ENCODE measurements at regions not wholly inside any gene's neighbourhood (a gene's known extent, or its start where the extent isn't known, plus 50 kb on each side); places are given as distances from the start of the nearest gene placed in this dataset.

DNA sequence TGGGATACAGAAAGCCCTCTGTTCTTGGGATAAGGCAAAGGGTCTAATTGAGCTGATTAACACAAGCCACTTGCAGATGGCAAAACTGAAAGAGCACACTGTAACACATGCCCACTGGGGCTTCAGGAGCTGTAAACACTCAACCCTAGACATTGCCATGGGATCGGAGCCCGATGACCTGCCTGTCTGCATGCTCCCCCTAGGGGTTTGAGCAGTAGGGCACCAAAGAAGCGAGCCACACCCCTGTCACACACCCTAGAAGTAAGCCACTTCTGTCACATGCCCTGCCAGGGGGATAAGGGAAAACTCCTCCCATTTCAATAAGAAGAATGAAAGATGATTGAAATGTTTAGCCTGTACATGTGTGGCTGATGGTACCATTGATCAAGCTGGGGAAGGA is 81.3 kb upstream of the IRX6 start:
- no peak for DNase-seq

GRCh38 chr16:55248058-55248457 is 75.9 kb upstream of the IRX6 start:
- DNase-seq: no peak

DNA sequence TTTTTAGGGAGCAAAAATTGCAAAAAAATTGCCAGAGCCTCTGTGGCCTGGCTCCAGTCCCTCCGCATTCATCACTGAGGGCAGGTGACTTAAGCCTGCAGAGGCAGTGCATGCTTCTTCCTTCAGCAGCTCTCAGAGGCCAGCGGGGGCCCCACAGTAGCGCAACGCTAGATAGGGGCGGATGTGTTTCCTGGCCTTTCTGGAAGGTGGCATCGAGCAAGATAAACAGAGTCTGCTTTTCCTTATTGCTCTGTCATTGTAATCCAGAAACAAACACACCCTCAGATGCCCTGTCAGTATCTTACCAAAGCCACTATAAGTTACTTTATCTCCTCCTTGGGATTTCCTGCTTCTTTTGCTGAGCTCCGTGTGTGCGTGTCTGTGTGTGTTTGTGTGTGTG is 75.5 kb upstream of the IRX6 start:
- DNase-seq: no peak

DNA sequence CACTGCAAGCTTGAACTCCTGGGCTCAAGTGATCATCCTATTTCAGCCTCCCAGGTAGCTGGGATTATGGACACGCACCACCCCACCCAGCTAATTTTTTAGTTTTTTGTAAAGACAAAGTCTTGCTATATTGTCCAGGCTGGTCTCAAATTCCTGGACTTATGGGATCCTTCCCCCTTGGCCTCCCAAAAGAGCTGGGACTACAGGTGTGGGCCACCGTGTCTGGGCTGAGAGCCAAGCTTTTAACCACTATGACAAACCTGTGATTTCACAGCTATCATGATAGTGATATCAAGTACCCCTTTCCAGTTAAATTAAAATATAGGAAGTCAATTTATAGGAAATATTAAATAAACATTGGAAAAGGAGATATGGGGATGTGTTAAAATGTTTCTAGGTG is 74.6 kb upstream of the IRX6 start:
- no peak for DNase-seq

GRCh38 chr16:55249936-55250335 is 74.1 kb upstream of the IRX6 start:
- DNase-seq: no peak

- no peak for DNase-seq
These were observed 73.3 kb upstream of the IRX6 start for GRCh38 chr16:55250701-55251100.

DNA sequence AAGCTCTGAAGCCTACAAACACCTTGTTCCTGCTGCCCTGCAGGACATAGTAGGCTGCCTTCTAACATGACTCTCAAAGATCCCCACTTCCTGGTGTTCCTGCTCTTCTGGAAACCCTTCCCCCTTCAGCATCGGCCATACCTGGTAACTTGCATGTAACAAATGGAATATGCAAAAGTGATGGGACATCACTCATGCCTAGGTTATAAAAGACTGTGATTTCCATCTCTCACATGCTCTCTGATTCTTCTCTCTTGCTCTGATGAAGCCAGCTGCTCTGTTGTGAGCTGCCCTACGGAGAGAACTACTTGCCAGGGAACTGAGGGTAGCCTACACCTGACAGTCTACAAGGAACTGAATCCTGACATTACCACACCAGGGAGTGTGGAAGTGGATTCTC is 72.9 kb upstream of the IRX6 start:
- no peak for DNase-seq

DNA sequence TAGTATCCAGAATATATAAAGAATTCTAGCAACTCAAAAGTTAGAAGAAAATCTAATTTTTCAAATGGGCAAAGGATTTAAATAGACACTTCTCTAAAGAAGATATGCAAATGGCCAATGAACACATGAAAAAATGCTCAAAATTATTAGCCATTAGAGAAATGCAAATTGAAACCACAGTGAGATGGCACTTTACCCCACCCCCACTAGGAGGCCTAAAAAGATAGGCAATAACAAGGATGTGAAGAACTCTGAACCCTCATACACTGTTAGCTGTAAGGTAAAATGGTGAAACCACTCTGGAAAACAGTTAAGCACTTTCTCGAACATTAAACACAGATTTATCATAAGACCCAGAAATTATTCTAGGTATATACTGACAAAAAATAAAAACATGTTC is 71.4 kb upstream of the IRX6 start:
- DNase-seq: no peak

DNA sequence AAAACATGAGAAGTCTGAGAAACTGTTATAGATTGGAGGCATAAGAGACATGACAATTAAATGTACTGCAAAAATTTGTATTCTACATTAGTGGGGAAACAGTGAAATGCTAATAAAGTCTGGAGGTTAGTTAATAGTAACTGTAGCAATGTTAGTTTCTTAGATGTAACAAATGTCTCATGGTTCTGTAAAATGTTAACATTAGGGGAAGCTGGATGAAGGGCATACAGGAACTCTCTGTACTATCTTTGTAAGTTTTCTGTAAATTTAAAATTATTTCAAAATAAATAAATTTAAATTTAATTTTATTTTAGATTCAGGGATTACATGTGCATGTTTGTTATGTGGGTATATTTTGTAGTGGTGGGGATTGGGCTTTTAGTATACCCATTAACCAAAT is 70.0 kb upstream of the IRX6 start:
- no peak for DNase-seq

DNA sequence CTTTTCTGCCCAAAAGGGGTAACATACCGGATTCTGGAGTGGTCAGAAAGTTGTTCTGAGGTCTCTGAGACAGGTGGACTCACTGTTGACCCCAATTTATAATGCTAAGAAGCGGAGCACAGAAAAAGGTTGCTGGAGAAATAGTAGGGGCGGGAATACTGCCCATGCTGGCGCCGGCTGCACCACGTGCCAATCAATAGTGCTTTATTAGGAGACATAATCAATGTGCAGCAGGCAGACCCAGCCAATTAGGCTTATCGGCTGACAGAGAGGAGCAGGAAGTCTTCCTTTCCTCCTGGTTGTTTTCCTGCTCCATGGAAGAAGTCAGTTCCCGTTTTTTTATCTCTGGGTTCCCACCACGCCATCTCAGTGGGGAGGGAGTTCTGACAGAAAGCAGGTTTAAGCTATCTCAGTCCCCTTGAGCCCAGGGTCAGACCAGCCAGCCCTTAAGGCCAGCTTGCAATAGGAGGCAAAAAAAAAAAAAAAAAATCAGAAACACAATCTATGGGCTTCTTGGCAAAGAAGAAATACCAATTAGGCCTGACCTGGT is 68.2 kb upstream of the IRX6 start:
- DNase-seq: no peak

DNA sequence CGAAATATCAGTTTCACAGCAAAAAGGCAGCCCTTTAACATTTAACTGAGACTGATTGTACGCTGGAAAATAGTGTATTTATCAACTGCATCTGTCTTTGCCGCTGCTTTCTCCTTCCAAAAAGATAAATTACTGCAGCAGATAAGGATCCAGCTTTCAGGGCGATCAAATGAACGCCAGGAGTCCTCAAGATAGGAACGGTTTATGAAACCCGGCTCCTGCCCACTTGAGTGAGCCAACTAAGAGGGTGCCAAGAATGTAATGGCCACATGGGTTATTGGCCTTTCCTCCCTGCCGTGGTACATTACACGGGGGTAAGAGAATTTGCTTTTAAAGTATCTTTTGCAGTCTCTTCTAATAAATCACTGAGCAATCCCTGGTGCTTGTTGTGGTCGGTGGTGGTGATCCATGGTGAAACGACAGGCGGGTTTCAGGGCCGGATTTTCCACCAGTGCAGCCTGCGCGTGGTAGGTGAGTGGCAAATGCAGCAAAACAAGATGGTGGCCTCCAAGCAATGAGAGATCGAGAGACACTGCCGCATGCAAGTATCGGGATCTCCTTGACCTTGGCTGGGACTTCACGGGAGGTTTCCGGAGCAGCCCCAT is 67.5 kb upstream of the IRX6 start:
- no peak for DNase-seq

GRCh38 chr16:55257966-55258613 is 65.9 kb upstream of the IRX6 start:
- peak in 1 of 2 experiments; percentile 32 for DNase-seq

DNA sequence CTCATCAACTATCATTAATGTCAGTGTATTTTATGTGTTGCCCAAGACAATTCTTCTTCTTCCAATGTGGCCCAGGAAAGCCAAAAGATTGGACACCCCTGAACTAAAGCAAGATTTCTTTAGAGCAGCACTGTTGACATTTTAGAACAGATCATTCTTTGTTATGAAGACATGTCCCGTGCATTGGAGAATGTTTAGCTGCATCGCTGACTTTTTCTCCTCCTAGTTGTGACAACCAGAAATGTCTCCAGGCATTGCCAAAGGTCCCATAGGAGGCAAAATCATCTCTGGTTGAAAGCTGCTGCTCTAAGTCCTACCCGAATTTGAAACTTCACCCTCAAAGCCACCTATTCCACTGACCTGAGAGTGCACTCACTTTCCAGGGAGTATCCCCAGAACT is 62.7 kb upstream of the IRX6 start:
- no peak for DNase-seq

- DNase-seq: no peak
These were observed 60.4 kb upstream of the IRX6 start for GRCh38 chr16:55263271-55264250.

DNA sequence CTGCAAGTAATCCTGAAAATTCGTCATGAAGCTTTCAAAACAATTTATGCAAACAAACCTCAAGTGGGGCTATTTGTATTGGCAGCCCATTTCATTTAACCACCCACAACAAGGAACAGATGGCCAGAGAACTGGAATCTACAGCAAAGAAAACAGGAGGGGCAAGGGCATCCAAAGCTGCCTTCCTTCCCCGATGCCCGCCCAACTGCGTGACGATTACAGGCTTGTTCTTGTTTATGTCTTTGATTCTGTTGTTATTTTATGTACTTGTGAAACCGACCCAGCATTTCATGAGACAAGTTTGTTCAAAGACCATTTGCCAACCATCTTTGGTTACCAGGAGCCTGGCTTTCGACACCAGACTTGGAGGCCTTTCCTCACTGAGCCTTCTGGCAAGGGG is 59.1 kb upstream of the IRX6 start:
- no peak for DNase-seq

DNA sequence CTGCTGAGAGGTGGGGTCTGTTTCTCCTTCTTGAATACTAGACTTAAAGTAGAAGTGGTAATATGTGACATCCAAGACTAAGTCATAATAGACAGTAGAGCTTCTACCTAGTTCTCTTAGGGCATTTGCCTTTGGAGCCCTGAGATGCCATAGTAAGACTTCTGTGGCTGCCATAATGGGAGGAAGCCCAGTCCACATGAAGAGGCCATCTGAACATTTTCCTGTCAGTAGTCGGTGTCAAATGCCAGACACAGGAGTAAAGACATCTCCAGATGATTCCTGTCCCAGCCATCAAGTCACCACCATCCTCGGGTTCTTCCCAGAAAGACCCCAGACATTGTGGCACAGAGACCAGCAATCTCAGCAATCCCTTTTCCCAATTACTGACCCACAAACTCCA is 58.1 kb upstream of the IRX6 start:
- DNase-seq: no peak

GRCh38 chr16:55271945-55272513 is 52.0 kb upstream of the IRX6 start:
- no peak for DNase-seq

DNA sequence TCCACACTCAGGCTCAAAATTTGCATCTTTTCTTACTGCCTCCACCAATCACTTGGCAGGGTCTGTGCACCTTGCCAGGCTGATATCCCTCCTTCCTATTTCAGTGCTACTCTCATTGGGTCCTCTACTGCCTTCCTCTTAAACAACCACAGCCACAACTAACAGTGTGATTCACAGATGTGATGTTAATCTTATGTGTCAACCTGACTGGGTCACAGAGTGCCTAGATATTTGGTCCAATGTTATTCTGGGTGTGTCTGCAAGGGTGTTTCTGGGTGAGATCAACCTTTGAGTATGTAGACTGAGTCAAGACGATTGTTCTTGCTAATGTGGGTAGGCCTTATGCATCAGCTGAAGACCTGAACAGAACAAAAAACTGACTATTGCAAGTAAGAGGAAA is 51.3 kb upstream of the IRX6 start:
- no peak for DNase-seq

GRCh38 chr16:55273356-55273755 is 50.6 kb upstream of the IRX6 start:
- DNase-seq: no peak

DNA sequence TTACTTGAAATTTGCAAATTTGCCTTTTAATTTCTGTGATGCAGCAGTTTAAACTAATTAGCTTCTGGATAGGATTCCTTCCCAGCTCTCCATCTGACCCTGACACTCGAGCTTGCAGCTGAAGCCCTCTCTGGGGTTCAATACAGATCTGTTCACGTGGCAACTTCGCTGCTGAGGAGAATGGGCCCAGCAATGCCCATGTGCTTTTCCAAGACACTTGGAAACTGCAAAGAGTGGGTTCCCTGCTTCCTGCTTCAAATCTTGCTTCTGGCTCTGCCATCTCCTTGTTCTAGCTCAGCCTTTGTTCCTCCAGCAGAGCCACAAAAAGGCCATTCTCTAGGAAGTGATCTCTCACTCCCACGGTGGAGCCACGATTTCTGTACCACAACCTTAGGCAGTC is 50.0 kb upstream of the IRX6 start:
- no peak for DNase-seq

All from NCI-H526 (cell line).